ENCODE measurements at regions not wholly inside any gene's neighbourhood (a gene's known extent, or its start where the extent isn't known, plus 50 kb on each side); places are given as distances from the start of the nearest gene placed in this dataset.

DNA sequence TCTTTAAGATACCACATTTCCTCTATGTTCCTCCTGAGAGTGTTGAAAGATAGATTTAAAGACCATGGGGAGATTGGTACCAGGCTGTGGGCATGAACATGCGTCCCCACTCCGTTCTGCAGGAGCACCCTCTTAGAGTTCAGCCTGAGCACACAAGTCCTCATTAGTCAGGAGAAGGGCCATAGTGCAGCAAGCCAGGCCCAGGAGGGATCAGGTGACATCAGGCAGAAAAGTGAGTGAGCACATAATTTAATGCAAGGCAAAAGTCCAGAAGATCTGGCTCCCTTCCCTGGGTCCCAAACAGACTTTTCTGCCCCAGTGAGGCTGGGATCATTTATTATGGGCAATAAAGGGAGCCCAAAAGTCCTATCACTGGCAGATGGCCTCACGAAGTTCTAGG lies 263.7 kb upstream of the AGTR2 start:
- ChIA-PET POLR2A (no interaction called here), CTCF (no interaction called here)
- WGBS (ENCODE audit: insufficient coverage), result no CpG with 5 or more reads among the region's 3 CpGs
- H3K4me3 Mint-ChIP-seq, result no peak overlapping the region
- intact Hi-C loops (cut with micrococcal nuclease), result no loop called here
- peaks cover 8% of the 10 kb centered on the region for H3K27me3 Mint-ChIP-seq
- Histone ChIP-seq H3K9ac (ENCODE audit: low read length) (no peak overlapping the region), H3K4me1 (ENCODE audit: control insufficient read depth in 2 of 2, insufficient read depth in 2 of 2, low read length in 2 of 2) (peaks cover 0 to 4% of the 10 kb centered on the region in 2 donors), H3K27ac (ENCODE audit: low read length in 2 of 2) (no peak overlapping the region), H3K79me2 (ENCODE audit: control insufficient read depth, insufficient read depth, low read length) (no peaks in the 10 kb centered on the region), H4K20me1 (ENCODE audit: control insufficient read depth, insufficient read depth, low read length, poor library complexity, severe bottlenecking) (no peaks in the 10 kb centered on the region), H3K36me3 (replicated peaks in 1 of 2; ENCODE audit: control extremely low read depth in 1 of 2, control insufficient read depth in 1 of 2, extremely low read depth in 1 of 2, insufficient read depth in 2 of 2, low read length in 1 of 2) (no peaks in the 10 kb centered on the region), H2AFZ (ENCODE audit: insufficient read depth, low read depth, low read length, poor library complexity, severe bottlenecking) (no peak overlapping the region), H3K9me3 (ENCODE audit: control extremely low read depth in 1 of 3, control insufficient read depth in 2 of 3, insufficient read depth in 1 of 3, low read length in 2 of 3) (no peaks in the 10 kb centered on the region), H3K4me3 (ENCODE audit: control extremely low read depth in 1 of 5, extremely low read depth in 1 of 5, insufficient read depth in 1 of 5, low read depth in 2 of 5, low read length in 4 of 5) (no peak overlapping the region), H3K4me2 (replicated peaks; ENCODE audit: low read depth, low read length, poor library complexity, severe bottlenecking) (no peak overlapping the region), H3K27me3 (replicated peaks in 1 of 4; ENCODE audit: control extremely low read depth in 1 of 4, control insufficient read depth in 3 of 4, insufficient read depth in 4 of 4, low read length in 3 of 4) (no peaks in the 10 kb centered on the region)
- no peaks in the 10 kb centered on the region for H3K4me1 Mint-ChIP-seq
- H3K9me3 Mint-ChIP-seq (ENCODE audit: insufficient read depth), result no peaks in the 10 kb centered on the region
- ATAC-seq (ENCODE audit: low read depth) (no peak), DNase-seq (no peak)
- no peak for TF ChIP-seq EZH2 (IDR thresholded peaks at IDR 0.05; ENCODE audit: borderline replicate concordance, insufficient read depth, low read depth, low read length, poor library complexity, severe bottlenecking)
- TF ChIP-seq, protein P1, sequence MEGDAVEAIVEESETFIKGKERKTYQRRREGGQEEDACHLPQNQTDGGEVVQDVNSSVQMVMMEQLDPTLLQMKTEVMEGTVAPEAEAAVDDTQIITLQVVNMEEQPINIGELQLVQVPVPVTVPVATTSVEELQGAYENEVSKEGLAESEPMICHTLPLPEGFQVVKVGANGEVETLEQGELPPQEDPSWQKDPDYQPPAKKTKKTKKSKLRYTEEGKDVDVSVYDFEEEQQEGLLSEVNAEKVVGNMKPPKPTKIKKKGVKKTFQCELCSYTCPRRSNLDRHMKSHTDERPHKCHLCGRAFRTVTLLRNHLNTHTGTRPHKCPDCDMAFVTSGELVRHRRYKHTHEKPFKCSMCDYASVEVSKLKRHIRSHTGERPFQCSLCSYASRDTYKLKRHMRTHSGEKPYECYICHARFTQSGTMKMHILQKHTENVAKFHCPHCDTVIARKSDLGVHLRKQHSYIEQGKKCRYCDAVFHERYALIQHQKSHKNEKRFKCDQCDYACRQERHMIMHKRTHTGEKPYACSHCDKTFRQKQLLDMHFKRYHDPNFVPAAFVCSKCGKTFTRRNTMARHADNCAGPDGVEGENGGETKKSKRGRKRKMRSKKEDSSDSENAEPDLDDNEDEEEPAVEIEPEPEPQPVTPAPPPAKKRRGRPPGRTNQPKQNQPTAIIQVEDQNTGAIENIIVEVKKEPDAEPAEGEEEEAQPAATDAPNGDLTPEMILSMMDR (IDR thresholded peaks at IDR 0.05), result no peak
- H3K27ac Mint-ChIP-seq, result no peak overlapping the region

DNA sequence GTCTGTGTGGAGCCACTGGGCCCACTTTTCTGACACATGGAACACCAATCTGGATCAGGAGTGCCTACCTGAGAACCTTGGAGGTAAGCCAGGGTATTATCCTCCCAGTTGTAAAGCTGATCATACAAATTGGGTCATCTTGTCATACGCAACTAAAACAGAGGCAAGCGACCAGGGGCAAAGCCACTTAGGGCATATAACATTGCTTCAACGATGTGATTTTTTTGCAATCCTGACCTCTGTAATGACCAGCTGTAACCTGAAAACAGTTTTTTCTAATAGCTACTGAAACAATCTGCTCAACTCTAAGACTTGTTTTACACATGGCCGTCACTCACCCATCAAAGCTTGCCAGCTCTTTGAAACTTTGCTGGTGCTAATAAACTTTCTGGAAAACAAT lies 261.5 kb upstream of the AGTR2 start:
- no peak for ATAC-seq (ENCODE audit: low read depth)
- Histone ChIP-seq H3K4me2 (replicated peaks; ENCODE audit: low read depth, low read length, poor library complexity, severe bottlenecking) (no peak overlapping the region), H3K9me3 (ENCODE audit: control extremely low read depth in 1 of 3, control insufficient read depth in 2 of 3, insufficient read depth in 1 of 3, low read length in 2 of 3) (no peaks in the 10 kb centered on the region), H3K9ac (ENCODE audit: low read length) (no peak overlapping the region), H2AFZ (ENCODE audit: insufficient read depth, low read depth, low read length, poor library complexity, severe bottlenecking) (no peak overlapping the region), H3K4me3 (ENCODE audit: control extremely low read depth in 1 of 5, extremely low read depth in 1 of 5, insufficient read depth in 1 of 5, low read depth in 2 of 5, low read length in 4 of 5) (no peak overlapping the region), H3K27me3 (replicated peaks in 1 of 4; ENCODE audit: control extremely low read depth in 1 of 4, control insufficient read depth in 3 of 4, insufficient read depth in 4 of 4, low read length in 3 of 4) (no peaks in the 10 kb centered on the region), H3K79me2 (ENCODE audit: control insufficient read depth, insufficient read depth, low read length) (no peaks in the 10 kb centered on the region), H3K36me3 (replicated peaks in 1 of 2; ENCODE audit: control extremely low read depth in 1 of 2, control insufficient read depth in 1 of 2, extremely low read depth in 1 of 2, insufficient read depth in 2 of 2, low read length in 1 of 2) (no peaks in the 10 kb centered on the region), H4K20me1 (ENCODE audit: control insufficient read depth, insufficient read depth, low read length, poor library complexity, severe bottlenecking) (no peaks in the 10 kb centered on the region), H3K4me1 (ENCODE audit: control insufficient read depth in 2 of 2, insufficient read depth in 2 of 2, low read length in 2 of 2) (peaks cover 0 to 13% of the 10 kb centered on the region in 2 donors), H3K27ac (ENCODE audit: low read length in 2 of 2) (no peak overlapping the region)
- ChIA-PET CTCF (no interaction called here), POLR2A (no interaction called here)
- peaks cover 14% of the 10 kb centered on the region for H3K4me1 Mint-ChIP-seq
- H3K9me3 Mint-ChIP-seq (ENCODE audit: insufficient read depth), result no peaks in the 10 kb centered on the region
- no peak overlapping the region for H3K27ac Mint-ChIP-seq
- intact Hi-C loops (cut with micrococcal nuclease), result no loop called here
- WGBS (ENCODE audit: insufficient coverage), result 89% methylated on average over 4 of the region's 4 CpGs
- no peak for DNase-seq
- TF ChIP-seq, protein P1 (IDR thresholded peaks at IDR 0.05), result no peak
- no peak for TF ChIP-seq EZH2 (IDR thresholded peaks at IDR 0.05; ENCODE audit: borderline replicate concordance, insufficient read depth, low read depth, low read length, poor library complexity, severe bottlenecking)
- H3K4me3 Mint-ChIP-seq, result no peak overlapping the region
- H3K27me3 Mint-ChIP-seq, result peaks cover 8% of the 10 kb centered on the region
